Renal cortex interstitium (tissue), 11 donors: ENCODE measurements at regions not wholly inside any gene's neighbourhood (a gene's known extent, or its start where the extent isn't known, plus 50 kb on each side); places are given as distances from the start of the nearest gene placed in this dataset.

ENCODE experiments used
- DNase-seq, 11 donors: peaks; one replicate each; pipeline ENCODE4 v3.0.0-alpha.2; 2013; ENCODE audit warnings: low read depth in 9 of 11, low spot score in 4 of 11; ENCODE audit errors: extremely low read depth in 1 of 11

DNA sequence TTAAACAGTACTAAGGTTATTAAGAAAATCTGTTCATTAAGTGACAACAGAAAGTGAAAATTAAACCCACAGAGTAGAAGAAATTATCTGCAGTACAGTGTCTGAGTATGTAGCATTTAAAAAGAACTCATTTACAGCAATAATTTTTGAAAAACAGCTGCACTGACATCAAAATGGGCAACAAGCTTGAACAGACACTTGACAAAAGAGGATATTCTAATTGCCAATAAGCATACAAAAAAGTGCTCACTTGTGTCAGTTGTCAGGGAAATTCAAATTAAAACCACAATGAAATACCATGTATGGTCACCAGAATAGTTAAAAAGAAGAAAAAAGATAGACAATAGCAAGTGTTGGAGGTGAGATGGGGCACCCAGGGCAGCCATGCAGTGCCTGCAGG, 93.3 kb upstream of the LINC01488 start:
- DNase-seq = no peak

DNA sequence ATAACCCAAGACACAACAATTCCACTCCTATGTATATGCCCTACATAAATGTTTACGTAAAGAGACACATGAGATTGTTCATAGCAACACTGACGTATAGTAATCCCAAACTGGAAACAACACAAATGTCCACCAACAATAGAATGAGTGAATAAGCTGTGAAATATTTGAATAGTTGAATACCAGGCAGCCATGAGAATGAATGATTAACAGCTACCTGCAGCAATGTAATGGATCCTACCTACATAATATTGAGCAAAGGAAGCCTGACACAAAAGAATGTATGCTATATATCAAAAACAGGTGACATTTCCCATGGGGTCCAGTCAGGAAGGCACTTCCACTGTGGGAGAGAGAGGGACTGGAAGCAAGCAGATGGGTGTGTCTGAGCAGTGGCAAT, 92.8 kb upstream of the LINC01488 start:
- DNase-seq = no peak

DNA sequence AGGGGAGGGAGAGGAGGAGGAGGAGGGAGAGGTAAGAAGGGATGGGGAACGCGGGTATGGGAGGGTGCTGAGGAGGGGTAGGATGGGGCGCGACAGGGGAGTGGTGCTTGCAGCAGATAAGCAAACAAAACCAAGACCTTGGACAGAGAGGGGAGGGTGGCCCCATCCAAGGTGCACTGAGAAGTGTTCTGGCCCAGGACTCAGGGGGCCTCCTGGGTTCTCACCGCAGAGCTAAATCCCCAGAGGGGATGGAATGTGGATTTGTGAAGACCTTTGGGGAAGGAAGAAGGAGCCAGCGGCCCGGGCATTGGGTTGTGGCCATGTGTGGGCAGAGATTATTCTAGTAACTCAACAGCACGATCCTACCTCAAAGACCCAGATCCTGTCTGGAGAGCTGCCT, 90.9 kb upstream of the LINC01488 start:
- DNase-seq = no peak

DNA sequence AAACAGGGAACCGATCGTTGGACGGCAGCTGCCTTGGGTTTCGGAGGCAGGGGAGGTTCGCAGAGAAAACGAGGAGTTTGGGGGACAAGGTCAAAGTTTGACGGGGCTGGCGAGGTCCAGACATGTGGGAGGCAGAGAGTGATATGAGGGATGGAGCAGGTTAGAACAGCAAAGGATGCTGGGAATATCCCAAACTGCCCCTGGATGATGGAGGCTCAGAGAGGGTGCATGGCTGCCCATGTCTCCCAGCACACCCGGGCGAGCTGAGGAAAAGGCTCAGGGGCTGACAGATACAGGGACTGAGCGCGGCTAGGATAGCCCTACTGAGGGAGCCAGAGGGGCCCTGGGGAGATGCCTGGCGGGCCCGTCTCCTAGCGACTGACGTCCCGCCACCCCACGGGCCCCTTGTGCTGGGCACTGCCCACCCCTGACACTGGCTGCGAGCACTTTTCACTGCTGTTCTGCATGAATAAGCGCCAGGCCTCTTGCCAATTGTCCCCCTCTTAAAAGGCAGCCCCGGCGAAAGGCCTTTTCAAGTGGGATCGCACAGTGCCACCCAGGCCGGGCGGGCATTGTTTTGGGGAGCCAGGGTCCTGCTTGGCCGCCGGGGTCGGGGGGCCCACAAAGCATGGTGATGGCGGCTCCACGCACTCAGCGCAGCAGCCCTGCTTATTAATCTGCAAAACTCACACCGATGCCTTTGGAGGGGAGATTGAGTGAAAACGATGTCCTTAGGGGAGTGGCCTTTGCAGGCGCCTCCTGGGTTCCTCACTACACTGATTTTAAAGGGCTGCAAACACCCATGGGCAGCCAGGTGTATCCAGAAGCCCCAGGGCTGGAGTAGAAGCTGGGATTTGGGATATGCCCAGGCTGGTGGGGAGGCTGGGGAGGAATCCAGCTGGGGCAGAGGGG, 90.0 kb upstream of the LINC01488 start:
- DNase-seq = no peak

DNA sequence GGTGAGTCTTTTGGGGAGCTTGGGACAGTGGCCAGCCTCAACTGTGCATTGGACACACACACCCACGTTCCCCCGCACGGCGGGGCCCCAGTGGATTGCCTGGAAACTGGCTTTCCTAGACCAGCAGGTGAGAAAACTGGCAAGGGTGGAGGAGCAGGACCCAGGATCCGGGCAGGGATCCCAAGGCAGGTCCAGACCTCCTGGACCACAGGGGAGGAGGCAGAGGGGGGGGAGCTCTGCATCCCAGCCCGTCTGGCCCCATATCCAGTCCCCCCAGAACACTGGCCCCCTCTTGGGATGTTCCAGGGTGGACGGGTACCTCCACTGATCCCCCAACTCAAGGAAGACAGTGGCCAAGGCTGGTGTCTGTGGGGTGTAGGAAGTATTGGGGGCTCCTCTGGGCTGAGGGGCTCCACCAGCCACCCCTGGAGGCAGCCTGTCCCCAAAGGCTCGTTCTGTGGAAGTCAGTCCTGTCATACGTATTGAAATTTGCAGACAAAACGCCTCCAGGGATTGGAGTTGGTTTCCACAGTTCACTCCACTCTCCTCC, 89.3 kb upstream of the LINC01488 start:
- no peak for DNase-seq

DNA sequence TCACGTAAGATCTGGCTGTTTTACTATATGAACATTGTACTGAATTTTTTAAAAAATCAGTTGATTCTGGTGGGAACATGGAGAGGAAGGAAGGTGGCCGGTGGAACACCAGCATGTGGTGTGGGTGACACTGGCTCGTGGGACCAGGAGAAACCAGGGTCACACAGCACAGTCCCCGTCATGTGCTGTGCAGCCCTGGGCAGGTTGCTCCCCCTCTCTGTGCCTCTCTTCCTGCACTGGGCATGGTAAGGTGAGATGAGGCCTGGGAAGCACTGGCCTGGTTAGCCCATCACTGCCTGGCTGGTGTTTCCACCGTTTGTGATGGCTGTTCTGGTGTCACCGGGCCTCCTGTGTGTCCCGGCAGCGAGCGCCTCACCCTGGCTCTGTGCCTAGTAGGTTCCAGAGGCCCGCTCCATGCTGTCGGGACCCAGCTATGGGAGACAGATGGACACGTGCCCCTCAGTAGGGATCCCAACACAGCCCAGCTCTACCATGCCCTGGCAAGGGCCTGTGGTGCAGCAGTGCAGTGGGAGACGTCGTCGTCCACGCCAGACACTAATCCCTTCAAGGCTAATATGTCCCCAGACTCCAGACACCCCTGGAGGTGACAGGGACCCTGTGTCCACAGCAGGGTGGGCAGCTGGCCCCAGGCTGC, 88.2 kb upstream of the LINC01488 start:
- no peak for DNase-seq

DNA sequence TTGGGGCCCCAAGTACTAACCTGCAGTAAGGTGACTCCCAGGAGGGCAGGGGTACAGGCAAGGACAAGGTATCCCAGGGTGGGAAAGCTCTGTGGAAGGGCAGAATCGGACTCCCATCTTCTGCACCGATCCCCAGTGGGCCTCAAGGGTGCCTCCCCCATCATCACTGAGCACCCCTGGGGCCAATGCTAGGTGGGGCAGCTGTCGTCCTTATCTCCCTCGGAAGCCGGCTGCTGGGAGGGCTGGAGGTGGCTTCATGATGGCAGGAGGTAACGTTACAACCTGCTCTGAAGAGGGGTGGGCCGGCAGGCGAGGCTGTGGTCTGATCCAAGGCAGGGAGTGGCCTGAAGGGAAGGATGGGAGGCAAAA, 87.6 kb upstream of the LINC01488 start:
- DNase-seq = no peak

DNA sequence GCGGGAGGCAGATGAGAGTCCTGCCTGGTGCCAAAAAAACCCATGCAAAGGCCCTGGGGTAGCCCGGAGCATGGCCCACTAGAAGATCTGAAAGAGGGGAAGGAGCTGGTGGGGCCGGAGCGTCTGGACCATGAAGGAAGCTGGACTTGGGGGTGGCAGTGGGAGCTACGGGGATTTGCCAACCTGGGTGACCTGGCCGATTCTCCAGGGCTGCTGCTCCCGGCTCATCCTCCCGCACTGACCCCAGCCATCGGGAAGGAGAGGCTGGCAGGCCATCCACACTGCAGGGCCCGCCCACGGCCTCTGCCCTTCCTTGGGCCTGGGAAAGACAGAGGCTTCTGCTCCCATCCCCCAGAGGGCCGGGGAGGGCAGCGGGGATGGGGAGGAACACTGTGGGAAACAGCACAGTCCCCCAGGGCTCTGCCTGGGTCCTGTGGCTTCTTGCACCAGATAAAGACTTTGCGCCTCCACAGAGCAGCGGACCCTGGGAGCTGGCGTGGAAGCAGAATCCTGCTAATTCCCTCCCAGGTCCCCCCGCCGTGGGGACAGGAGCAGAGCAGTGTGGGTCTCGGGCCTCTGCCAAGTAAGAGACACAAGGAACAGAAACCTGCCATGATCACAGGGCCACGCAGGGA, 87.1 kb upstream of the LINC01488 start:
- DNase-seq = no peak

DNA sequence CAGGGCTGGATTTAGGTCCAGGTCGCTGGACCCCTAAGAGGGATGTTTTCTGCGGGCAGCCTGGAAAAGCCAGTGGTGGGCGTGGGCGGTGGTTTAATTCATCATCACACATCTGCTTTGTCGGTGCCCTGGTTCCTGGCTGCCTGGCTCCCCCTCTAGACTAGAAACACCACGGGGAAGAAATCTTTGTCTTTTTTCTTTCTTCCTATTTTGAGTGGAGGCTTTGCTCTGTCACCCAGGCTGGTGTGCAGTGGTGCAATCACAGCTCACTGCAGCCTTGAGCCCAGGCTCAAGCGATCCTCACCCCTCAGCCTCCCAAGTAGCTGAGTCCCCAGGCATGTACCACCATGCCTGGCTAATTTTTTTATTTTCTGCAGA, 86.6 kb upstream of the LINC01488 start:
- no peak for DNase-seq

DNA sequence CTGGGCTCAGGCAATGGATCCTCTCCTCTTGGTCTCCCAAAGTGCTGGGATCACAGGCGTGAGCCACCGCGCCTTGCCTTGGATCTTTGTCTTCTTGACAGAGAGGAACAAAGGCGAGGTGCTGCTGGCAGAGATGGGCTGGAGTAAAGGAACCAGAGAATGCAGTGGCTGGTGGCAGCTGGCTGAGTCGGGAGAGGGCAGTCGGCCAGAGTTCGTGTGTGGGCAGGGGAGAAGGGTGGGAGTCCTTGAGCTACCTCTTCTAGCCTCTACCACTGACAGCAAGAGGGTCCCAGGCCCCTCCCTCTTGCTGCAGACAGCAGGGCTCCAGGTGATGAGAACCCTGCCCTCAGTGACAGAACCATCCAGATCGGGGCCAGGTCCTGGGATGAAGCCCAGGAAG, 86.2 kb upstream of the LINC01488 start:
- DNase-seq = no peak

DNA sequence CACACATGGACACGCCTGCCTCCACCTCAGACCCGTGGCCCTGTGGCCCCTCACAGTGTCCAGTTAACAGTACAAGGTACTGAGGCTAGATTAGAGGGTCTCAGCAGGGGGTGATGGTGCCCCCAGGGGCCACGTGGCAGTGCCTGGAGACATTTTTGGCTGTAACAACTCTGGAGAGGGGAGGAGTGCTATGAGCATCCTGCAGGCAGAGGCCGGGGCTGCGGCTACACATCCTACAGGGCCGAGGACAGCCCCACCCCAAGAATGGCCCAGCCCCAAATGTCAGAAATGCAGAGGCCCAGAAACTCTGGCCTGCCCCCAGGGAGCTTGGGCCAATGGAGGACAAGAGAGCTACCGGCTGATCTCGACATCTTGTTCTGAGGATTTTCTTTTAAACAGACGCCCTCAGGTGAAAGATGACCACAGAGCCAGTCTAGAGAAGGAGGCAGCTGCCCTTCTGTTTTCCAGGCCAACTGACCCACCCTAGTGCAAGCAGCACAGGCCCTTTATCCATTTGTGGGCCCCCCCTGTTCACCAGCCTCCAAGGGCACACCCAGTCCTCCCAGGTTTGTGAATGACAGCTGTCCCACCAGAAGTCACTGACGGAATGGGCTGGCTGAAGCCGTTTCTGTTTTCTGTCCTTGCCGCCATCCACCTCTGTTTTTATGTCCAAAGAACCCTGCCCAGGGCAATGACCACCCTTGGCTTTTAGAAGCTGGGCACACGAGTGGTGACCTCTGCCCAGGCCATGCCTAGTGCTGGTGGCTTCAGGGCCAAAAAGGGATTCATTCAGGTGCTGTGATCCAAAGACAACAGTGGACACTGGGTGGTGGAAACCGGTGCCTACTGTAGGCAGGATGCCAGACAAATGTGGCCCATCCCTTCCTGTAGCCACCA, 85.2 kb upstream of the LINC01488 start:
- no peak for DNase-seq

DNA sequence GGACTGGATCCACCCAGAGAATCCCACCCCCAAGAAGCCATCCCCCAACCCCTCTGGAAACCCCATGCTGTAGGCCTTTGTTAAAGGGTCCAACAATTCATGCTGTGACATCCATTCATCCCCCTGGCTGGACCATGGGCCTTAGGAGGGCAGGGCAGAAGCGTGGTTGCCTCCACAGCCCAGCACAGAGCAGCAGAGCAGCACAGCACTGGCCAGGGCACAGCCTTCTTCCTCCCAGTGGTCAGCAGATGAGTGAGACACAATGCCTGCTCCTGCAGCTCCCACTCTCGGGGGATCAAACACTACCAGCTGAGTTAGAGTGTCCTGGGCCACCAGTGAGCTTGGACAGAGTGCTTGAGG, 84.5 kb upstream of the LINC01488 start:
- DNase-seq = no peak

DNA sequence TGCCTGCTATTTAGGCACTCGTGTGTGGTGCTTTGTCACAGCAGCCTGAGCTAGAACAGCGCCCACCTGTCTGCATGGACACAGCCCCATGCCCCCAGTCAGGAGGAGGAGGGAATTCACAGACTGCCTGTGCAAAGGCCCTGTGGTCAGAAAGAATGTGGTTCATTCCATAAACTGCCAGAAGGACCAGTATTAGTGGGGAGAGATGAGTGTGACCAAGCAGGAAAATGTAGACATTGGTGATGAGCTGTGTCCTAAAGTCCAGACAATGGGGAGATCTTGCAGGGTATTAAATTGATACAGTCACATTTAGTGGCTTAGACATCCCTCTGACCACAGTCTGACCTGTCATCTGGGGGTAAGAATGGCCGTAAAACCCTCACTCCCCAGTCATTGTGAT, 83.7 kb upstream of the LINC01488 start:
- DNase-seq = no peak

DNA sequence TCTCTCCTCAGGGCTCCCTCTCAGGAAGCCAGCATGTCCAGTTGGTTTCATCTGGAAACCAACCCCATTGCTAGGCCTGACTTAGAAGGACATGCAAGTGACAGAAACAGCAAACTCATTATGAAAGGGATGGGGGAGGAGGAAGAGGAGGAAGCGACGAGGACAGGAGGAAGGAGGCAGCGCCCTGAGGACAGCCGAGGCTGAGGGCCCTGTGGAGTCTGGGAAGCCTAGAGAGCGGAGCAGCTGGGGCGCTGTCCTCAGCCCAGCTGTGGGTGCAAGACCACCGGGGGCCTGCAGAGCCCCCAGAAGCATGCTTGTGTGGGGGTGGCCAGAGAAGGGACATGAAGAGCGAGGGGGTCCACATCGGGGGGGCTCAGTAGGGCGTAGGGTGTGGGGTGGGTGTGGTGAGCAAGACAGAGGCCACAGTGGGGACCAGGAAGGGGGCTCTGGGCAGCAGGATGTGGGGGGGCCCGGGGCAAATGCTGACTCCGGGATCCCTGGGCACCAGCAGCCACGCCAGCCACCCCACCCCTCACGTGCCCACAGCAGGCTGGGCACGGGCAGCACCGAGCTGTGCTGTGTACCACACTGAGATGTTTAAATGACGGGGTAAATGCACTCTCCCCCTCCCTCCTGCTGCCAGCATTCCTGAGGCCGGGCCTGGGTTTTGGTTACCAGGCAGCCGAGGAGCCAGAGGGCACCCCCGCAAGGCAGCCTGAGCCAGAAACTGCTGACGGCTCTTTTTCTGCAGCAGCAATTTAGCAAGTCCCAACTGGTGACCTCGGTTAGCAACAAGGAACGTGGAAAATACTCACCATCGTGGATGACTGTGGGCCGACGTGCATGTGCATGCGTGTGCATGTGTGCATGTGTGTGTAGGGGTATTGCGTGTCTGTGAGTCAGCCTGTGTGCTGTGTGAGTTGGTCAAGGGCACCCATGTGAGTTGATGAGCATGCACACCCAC, 82.7 kb upstream of the LINC01488 start:
- DNase-seq = peak in 7 of 11 donors; percentile 21 to 64 (median 57)

DNA sequence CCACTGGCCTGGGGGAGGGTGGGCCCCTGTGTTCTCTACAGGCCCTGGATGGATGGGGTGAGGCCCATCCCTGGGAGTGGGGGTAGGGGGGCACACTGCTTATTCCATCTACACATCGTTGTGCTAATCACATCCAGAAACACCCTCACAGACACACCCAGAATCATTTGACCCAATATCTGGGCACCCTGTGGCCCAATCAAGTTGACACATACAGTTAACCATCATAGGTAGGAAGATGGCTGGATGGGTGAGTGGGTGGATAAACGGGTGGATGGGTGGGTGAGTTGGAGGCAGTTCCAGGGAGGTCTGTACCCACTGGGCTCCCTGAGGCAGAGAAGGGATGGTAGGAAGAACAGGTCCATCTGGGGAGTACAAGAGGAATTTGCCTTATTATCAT, 81.3 kb upstream of the LINC01488 start:
- DNase-seq = no peak

DNA sequence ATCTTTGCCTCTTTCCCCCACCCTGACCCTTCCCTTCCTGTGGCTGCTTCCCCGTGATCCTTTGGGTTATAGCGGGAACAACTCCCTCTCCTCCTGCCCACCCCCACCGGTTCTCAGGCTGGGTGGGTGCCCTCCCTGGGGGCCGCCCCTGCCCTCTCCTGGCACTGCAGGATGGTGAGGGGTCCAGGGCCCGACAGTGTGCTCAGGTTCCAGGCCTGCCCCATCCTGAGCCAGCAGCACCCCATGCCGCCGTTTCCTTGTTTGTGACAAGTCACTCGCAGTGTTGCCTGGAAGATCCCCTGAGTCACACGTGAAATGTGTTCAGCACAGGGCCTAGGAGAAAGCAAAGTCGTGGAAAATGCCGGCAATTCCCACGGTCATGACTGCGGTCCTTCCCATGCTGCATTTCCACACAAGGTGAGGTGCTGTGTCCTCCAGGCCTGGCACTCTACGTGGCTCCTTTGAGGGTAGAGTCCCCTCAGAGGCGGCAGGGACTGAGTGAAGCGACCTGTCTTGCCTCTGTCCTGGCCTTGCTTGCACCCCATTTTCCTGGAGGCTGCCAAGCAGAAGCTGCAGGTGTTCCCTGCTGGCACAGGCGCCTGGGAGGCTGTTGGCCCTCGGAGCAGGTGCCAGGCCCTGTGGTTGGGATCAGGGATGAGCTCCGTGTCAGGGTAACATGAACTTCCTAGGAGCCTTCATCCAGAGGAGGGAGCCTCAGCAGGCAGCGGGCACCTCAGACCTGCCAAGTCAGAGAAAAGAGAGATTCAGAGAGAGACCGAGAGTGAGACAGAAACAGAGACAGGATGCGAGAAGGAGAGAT, 80.5 kb upstream of the LINC01488 start:
- no peak for DNase-seq

DNA sequence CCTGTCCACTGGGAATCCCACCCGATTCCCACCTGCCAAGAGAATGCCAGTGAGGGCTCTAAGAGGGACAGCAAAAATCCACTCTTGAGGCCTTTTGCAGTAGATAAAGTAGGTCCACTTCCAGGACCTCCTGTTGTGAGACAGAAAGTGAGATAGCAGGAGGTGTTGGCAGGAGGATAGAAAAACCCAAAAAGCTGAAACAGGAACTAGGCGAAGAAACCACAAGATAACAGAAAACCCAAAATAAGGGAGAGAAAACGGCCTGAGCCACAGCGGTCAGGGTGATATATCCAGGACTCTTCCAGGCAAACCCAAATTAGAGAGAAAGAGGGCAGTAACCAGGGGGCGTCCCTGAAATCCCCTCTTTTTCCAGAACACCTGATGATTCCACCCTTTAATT, 79.7 kb upstream of the LINC01488 start:
- no peak for DNase-seq
